ENCODE measurements at regions not wholly inside any gene's neighbourhood (a gene's known extent, or its start where the extent isn't known, plus 50 kb on each side); places are given as distances from the start of the nearest gene placed in this dataset.

DNA sequence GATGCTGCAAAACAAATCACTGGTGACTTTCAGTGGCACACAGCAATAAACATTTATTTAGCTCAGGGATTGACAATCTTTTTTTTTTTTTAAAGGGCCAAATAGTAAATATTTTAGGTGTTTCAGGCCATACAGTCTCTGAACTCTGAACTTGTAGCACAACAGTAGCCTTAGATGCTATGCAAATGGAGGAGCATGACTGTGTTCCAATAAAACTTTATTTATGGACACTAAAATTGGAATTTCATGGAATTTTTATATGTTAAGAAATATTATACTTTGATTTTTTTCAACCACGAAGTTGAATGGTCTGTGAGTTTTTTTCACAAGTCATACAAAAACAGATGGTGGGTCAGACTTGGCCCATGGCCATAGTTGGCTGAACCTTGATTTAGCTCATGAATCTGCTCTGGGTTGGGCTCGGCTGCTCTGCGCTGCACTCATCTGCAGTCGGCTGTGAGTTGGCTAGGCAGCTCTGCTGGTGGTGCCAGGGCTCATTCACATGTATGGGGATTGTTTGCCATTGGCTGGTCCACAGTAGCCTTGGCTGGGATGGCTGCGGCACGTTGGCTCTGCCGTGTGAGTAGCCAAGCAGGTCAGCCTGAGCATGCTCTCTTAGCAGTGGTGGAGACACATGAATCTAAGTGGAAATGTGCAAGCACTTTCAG lies 231.7 kb upstream of the PGRMC2 start:
- H3K4me1 ChIP-seq (ENCODE audit: insufficient read depth, low read length): peaks cover 27% of the 10 kb centered on the region
- H3K36me3 ChIP-seq (ENCODE audit: insufficient read depth, low read length): no peaks in the 10 kb centered on the region
- no peaks in the 10 kb centered on the region for H3K9me3 ChIP-seq (ENCODE audit: control insufficient read depth, insufficient read depth, low read length)
- H3K9ac ChIP-seq (ENCODE audit: low read depth, low read length): no peak overlapping the region

DNA sequence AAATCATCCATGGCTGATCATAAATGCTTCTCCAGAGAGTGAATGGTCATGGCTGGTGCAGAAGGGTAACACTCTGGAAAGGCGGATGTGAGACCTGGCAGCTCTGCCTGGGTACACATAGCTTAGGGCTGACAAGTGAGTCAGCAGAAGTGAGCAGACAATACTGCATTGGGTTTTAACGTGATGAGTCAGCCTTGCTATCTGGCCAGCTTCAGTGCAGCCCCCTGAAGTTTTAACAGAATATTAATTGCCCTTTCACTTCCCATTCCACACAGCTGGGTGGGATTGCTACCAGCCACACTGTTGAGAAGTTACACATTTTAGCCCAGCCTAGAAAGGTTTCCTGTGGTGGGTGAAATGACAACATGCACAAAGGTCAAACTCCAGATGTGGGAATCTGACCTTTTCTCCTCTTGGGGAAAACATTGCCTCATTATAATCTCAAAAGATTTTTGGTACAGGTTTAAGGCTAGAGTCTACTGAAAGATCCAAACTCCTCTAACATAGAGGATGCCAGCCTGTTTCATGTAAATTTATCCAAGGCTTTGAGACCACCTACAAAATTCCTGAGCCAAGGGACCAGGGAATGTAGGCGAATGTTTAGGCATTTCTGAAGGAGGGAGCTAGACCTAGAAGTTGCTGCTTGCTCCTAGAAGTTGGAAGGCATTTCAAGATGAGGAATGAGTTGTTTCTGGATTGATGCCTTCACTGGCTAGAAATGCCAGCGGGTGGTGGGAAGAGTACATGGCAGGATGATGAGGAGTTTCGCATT lies 230.3 kb upstream of the PGRMC2 start:
- Histone ChIP-seq H3K4me1 (ENCODE audit: insufficient read depth, low read length) (peaks cover 31% of the 10 kb centered on the region), H3K9me3 (ENCODE audit: control insufficient read depth, insufficient read depth, low read length) (no peaks in the 10 kb centered on the region), H3K36me3 (ENCODE audit: insufficient read depth, low read length) (no peaks in the 10 kb centered on the region), H3K9ac (ENCODE audit: low read depth, low read length) (no peak overlapping the region)

DNA sequence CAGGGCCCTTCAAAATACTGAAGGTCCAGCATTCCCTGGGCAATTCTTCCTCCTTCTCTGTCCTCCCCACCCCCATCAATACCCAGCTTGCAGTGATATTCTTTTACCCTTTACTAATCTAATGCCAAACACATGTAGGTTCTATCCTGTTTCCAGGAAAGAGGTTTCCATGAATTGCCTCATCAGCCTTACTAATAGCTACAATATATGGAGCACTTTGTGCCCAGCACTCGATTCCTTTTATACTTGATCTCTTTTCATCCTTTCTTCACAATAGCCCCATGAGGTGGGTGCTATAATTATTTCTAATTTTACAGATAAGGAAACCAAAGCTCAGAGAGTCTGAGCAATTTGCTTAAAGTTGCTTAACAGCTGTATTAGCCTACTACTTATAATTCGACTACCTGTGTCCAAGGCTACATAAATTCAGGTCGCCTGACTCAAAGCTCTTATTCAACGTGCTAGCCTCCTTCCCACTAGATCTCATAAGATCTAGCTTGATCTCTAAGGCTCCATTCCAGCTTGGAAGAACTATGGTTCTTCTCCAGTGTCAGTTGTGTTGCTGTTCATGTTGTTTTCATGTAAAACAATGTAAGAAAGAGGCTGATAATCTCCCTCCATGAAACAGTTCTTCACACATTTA lies 229.6 kb upstream of the PGRMC2 start:
- no peak overlapping the region for H3K9ac ChIP-seq (ENCODE audit: low read depth, low read length)
- H3K4me1 ChIP-seq (ENCODE audit: insufficient read depth, low read length): peaks cover 34% of the 10 kb centered on the region

DNA sequence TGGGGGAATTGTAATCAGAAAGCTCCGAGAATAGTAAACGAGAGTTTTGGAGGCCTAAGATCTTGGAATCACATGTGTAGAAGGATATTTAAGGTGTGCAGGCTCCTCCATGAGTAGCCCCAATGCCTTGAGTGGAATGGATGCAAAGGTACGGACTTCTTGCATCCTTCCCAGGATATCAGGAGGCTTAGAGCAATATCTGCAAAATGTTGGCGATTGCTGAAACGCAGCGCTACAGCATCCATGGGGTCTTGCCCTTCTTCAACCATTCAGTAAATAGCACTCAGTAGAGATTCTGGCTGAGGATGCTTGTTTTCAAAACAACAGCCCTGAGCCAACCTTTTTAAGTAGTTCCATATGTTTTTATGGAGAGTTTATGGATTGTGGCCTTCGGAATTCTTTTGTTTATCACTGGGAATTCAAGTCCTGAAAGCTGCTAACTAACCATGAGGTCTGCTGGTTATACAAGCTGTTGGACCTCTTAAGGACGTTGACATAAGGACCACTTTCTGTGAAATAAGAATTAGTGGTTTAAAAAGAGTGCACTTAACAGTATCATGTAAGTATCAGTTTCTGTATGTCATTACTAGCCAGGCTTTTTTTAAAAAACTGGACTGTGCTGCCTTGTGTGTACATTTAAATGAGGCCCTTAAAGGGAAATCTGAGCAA lies 228.8 kb upstream of the PGRMC2 start:
- Histone ChIP-seq H3K9me3 (ENCODE audit: control insufficient read depth, insufficient read depth, low read length) (no peaks in the 10 kb centered on the region), H3K9ac (ENCODE audit: low read depth, low read length) (no peak overlapping the region), H3K36me3 (ENCODE audit: insufficient read depth, low read length) (no peaks in the 10 kb centered on the region), H3K4me1 (ENCODE audit: insufficient read depth, low read length) (peaks cover 28% of the 10 kb centered on the region)

More for the DNA sequence above, 229.6 kb upstream of the PGRMC2 start:
- Histone ChIP-seq H3K36me3 (ENCODE audit: insufficient read depth, low read length) (no peaks in the 10 kb centered on the region), H3K9me3 (ENCODE audit: control insufficient read depth, insufficient read depth, low read length) (no peaks in the 10 kb centered on the region)

DNA sequence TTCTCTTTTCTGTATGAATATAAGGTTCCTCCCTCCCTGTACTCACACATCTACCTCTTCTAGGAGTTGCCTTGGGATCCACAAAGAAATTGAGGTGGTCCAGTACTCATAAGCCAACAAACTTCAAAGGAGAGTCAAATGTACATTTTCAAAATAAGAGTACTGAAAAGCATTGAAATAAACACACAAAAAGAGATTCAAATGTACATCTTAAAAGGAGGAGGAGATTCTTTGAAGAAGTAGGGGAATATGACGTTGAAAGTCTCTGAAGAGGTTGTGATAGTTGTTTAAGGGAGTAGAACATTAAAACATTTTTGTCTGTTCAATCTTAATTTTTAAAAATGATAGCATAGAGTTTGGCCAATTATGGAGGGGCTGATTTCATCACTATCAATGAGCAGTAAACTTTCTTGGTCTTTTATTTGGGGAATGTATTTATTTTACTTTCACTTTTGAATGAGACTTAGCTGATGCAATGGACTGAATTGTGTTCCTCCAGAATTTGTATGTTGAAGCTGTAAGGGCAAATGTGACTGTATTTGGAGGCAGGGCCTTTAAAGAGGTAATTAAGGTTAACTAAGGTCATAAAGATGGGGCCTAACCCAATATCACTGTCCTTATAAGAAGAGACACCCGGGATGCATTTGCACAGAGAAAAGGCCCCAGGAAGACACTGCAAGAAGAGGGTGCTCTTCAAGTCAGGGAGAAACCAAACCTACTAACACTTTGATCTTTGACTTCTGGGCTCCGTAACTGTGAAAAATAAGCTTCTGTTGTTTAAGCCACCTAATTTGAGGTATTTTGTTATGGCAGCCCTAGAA lies 226.3 kb upstream of the PGRMC2 start:
- Histone ChIP-seq H3K9me3 (ENCODE audit: control insufficient read depth, insufficient read depth, low read length) (no peaks in the 10 kb centered on the region), H3K36me3 (ENCODE audit: insufficient read depth, low read length) (no peaks in the 10 kb centered on the region), H3K4me1 (ENCODE audit: insufficient read depth, low read length) (peaks cover 28% of the 10 kb centered on the region), H3K9ac (ENCODE audit: low read depth, low read length) (no peak overlapping the region)

DNA sequence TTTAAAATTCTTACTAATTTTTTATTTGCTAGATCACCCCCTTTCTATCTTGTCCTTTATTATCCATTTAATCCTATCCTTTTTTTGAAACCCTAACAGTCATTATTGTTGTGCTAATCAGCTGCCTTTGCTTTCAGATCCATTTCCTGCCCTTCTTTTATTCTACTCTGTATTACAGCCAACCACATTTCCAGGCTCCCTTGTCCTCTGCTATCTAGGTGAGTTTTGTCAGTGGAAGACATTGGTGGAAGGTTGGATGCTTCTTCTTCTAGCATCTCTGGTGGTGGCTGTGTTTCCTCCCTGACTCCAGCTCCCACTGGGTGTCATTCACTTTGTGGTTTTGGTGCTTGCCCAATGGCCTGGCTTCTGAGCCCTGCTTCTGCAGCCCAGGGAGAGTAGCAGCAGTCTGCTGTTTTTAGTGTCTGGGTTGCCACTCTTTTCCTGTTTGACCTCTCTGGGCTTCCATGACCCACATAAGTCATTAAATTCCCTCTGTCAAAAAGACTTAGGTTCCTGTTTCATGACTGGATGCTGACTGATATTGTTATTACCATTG lies 225.2 kb upstream of the PGRMC2 start:
- Histone ChIP-seq H3K36me3 (ENCODE audit: insufficient read depth, low read length) (no peaks in the 10 kb centered on the region), H3K4me1 (ENCODE audit: insufficient read depth, low read length) (peaks cover 18% of the 10 kb centered on the region), H3K9me3 (ENCODE audit: control insufficient read depth, insufficient read depth, low read length) (no peaks in the 10 kb centered on the region), H3K9ac (ENCODE audit: low read depth, low read length) (no peak overlapping the region)

DNA sequence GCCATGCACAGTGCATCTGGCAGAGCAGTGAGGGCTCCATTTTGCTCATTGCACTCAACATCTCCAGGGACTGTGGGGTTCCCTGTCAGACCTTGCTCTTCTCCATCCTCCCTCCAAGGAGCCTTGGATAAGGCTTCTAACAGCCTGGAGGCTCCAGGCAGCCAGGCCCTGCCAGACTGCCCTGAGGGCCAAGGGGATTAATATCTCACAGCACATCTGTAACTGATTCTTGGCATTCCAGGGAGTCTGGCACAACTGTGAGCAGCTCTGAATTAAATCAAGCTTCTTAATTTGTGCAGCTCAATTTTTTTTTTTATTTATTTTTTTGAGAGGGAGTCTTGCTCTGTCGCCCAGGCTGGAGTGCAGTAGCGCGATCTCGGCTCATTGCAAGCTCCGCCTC lies 224.5 kb upstream of the PGRMC2 start:
- Histone ChIP-seq H3K9me3 (ENCODE audit: control insufficient read depth, insufficient read depth, low read length) (no peaks in the 10 kb centered on the region), H3K4me1 (ENCODE audit: insufficient read depth, low read length) (peaks cover 11% of the 10 kb centered on the region), H3K9ac (ENCODE audit: low read depth, low read length) (no peak overlapping the region), H3K36me3 (ENCODE audit: insufficient read depth, low read length) (no peaks in the 10 kb centered on the region)

DNA sequence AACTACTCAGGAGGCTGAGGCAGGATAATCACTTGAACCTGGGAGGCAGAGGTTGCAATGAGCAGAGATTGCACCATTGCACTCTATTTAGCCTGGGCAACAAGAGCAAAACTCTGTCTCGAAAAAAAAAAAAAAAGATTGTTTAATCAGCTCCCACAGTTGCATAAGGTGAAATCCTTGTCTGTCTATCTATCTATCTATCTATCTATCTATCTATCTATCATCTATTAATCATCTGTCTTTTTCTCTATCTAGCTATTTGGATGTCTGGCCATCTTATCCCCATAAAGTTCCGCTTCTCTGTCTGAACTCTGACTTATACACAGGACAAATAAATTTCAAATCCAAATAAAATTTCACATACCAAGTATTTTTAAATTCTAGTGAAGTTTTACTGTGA lies 223.2 kb upstream of the PGRMC2 start:
- H3K36me3 ChIP-seq (ENCODE audit: insufficient read depth, low read length): no peaks in the 10 kb centered on the region
- H3K4me1 ChIP-seq (ENCODE audit: insufficient read depth, low read length): peaks cover 8% of the 10 kb centered on the region; the same call in 1 of the 2 replicates
- 0 out of 2 replicates have a peak, but pooled peaks cover 3% of the 10 kb centered on the region for H3K9me3 ChIP-seq (ENCODE audit: control insufficient read depth, insufficient read depth, low read length)
- H3K9ac ChIP-seq (ENCODE audit: low read depth, low read length): no peak overlapping the region

DNA sequence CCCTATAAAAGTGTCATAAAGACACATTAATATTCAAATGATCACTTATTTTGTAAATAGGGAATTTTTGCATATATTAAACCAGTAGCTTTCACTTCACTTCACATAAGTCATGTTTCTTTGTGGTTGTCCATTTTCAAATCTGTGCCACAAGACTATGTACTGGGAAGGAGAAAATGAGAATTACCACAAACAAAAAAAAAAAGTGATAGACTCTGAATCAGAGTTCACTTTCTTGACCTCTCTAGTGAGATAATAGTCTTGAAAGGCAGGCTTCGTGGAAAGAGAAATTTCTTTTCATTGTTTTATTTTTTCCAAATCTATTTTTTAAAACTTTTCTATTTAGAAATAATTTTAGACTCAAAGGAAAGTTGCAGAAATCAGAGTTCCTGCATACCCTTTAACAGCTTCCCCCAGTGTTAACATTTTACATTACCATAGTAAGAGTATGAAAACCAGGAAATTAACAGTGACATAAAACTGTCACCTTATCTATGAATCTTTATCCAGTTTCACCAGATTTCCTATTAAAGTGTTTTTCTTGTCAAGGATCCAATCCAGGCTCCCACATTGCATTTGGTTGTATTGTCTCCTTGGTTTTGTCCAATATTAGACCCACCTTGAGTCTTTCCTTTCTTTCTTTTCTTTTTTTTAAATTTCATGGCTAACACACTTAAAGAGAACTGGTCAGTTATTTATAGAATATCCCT lies 215.4 kb upstream of the PGRMC2 start:
- Histone ChIP-seq H3K9ac (ENCODE audit: low read depth, low read length) (no peak overlapping the region), H3K36me3 (ENCODE audit: insufficient read depth, low read length) (no peaks in the 10 kb centered on the region), H3K9me3 (ENCODE audit: control insufficient read depth, insufficient read depth, low read length) (peaks cover 6% of the 10 kb centered on the region; the same call in 1 of the 2 replicates), H3K4me1 (ENCODE audit: insufficient read depth, low read length) (no peaks in the 10 kb centered on the region)

DNA sequence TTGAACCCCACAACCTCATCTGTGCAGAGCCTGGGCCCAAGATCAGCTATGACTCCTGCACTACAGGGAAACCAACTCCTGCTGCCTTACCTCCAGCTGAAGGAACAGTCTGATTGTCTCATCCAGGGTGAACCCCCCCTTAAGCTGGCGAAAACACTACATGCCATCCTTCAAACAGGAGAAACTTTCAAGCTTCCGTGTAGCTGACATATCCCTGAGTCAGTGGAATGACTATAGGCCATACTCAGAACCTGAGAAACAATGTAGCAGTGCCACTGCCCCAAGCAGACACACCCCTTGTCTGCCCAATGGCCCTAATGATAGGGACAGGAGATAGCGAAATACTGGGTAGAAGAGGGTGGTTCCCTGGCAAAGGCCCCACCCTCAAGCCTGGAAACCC lies 213.6 kb upstream of the PGRMC2 start:
- no peaks in the 10 kb centered on the region for H3K36me3 ChIP-seq (ENCODE audit: insufficient read depth, low read length)
- H3K4me1 ChIP-seq (ENCODE audit: insufficient read depth, low read length): no peaks in the 10 kb centered on the region
- no peak overlapping the region for H3K9ac ChIP-seq (ENCODE audit: low read depth, low read length)
- H3K9me3 ChIP-seq (ENCODE audit: control insufficient read depth, insufficient read depth, low read length): peaks cover 15% of the 10 kb centered on the region

DNA sequence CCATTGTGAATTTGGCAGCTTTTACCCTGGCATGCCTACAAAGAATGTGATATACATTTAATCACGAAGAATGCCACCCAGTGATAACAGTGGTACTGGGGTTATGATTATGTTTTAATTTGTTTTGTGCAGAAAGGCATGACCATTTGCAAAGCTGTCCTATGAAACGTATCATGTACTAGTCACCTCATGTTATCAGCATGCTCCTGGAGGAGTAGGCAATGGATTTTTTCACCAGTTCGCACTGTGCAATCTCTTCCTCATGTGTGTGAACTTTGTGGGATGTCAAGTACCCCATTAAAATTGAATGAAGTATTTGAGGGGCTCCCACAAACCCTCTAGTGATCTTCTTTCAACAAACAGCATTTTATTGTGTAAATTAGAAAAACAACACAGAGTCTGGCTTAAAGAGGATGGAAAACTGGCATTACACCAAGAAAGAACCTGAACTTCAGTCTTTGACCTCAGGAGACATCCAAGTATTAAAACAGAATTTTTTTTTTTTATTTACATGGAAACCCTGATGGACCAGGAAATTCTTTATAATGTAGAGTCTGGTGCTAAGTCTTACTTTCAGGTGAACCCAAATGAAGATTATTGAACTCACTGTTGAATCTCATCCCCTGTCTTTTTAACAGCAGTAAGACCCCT lies 200.6 kb upstream of the PGRMC2 start:
- Histone ChIP-seq H3K36me3 (ENCODE audit: insufficient read depth, low read length) (no peaks in the 10 kb centered on the region), H3K9me3 (ENCODE audit: control insufficient read depth, insufficient read depth, low read length) (no peaks in the 10 kb centered on the region), H3K9ac (ENCODE audit: low read depth, low read length) (no peak overlapping the region), H3K4me1 (ENCODE audit: insufficient read depth, low read length) (no peaks in the 10 kb centered on the region)

DNA sequence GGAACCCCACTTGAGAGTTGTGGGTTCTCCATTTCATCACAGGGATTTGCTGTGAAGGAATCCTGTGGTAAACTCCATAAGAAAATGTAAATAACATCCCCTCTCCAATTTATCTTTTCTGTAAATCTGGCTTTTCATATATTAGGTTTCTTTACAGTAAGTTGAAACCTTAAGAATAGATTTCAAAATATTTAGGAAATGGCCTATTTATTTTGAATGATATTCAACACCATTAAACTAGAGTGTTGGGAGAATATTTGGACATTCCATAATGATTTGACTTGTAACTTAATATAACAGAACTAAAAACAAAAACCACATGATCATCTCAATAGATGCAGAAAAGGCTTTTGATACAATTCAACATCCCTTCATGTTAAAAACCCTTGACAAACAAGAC lies 197.3 kb upstream of the PGRMC2 start:
- H3K9ac ChIP-seq (ENCODE audit: low read depth, low read length): no peak overlapping the region
- no peaks in the 10 kb centered on the region for H3K9me3 ChIP-seq (ENCODE audit: control insufficient read depth, insufficient read depth, low read length)
- H3K4me1 ChIP-seq (ENCODE audit: insufficient read depth, low read length): no peaks in the 10 kb centered on the region
- no peaks in the 10 kb centered on the region for H3K36me3 ChIP-seq (ENCODE audit: insufficient read depth, low read length)

DNA sequence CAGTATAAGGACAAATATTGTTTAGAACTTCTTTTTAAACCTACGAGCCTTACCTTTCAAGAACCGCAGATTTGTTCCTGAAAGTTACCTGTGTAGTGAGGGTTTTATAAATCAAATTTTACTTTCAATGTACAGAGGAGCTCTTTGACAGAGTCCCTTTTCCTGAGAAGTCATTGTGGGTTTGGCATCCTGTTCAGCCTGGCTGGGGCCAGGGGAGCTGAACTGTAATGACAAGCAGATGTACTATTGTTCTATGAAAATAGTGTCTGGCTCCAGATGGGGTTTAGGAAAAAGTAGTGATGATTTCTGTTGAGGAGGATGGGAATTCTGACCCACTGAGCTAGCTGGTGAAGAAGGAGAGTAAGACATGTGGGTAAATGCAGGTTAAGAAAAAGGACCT lies 196.2 kb upstream of the PGRMC2 start:
- Histone ChIP-seq H3K9ac (ENCODE audit: low read depth, low read length) (no peak overlapping the region), H3K9me3 (ENCODE audit: control insufficient read depth, insufficient read depth, low read length) (no peaks in the 10 kb centered on the region), H3K4me1 (ENCODE audit: insufficient read depth, low read length) (no peaks in the 10 kb centered on the region), H3K36me3 (ENCODE audit: insufficient read depth, low read length) (no peaks in the 10 kb centered on the region)
